ENCODE measurements at regions not wholly inside any gene's neighbourhood (a gene's known extent, or its start where the extent isn't known, plus 50 kb on each side); places are given as distances from the start of the nearest gene placed in this dataset.

GRCh38 chr5:111942201-111942600 lies 185.2 kb upstream of the NREP start:
- H3K36me3 ChIP-seq (ENCODE audit: control insufficient read depth in 2 of 2, extremely low read depth in 1 of 2, insufficient read depth in 2 of 2, low read length in 2 of 2) = no peaks in the 10 kb centered on the region
- no peaks in the 10 kb centered on the region for H3K9me1 ChIP-seq (replicated peaks; ENCODE audit: control insufficient read depth, extremely low read depth, insufficient read depth, low read length)
- no peaks in the 10 kb centered on the region for H3K79me2 ChIP-seq (ENCODE audit: control insufficient read depth, insufficient read depth, low read length)
- FAIRE-seq (no peak), DNase-seq (ENCODE audit: low read depth, low spot score) (no peak)
- no peak overlapping the region for H2AFZ ChIP-seq (ENCODE audit: low read depth, low read length)
- TF ChIP-seq POLR2A (IDR thresholded peaks at IDR 0.05; ENCODE audit: low read depth, low read length) = no peak
- no peak for TF ChIP-seq EZH2 (IDR thresholded peaks at IDR 0.05; ENCODE audit: borderline replicate concordance, low read depth, low read length, severe bottlenecking)
- no peak for TF ChIP-seq POLR2AphosphoS5 (IDR thresholded peaks at IDR 0.05; ENCODE audit: insufficient read depth, low read depth, low read length)
- no peak for TF ChIP-seq JUN (IDR thresholded peaks at IDR 0.05; ENCODE audit: borderline replicate concordance, insufficient read depth, insufficient read length, low read depth)
- TF ChIP-seq MYC (IDR thresholded peaks at IDR 0.05; ENCODE audit: low read depth, low read length) = no peak
- TF ChIP-seq FOS (IDR thresholded peaks at IDR 0.05; ENCODE audit: borderline replicate concordance, insufficient read depth, low read length) = no peak
- no peak for TF ChIP-seq CTCF (IDR thresholded peaks at IDR 0.05; ENCODE audit: extremely low read depth in 1 of 2, insufficient read depth in 1 of 2, low read depth in 1 of 2, low read length in 2 of 2)
- no peak for TF ChIP-seq GATA2 (IDR thresholded peaks at IDR 0.05; ENCODE audit: insufficient read depth, insufficient read length, low read depth, low read length)
- TF ChIP-seq MAX (IDR thresholded peaks at IDR 0.05; ENCODE audit: insufficient read depth, insufficient read length) = no peak
- intact Hi-C loops (cut with micrococcal nuclease) = no loop called here
- no peaks in the 10 kb centered on the region for H4K20me1 ChIP-seq (replicated peaks; ENCODE audit: control insufficient read depth, extremely low read depth, insufficient read depth, low read length)
- no peak overlapping the region for H3K9ac ChIP-seq (replicated peaks; ENCODE audit: extremely low read depth, insufficient read depth, low read length)
- peaks cover 0 to 1% of the 10 kb centered on the region in 2 experiments for H3K27me3 ChIP-seq (ENCODE audit: control insufficient read depth in 2 of 2, insufficient read depth in 2 of 2, low read length in 2 of 2)
- H3K4me1 ChIP-seq (ENCODE audit: control insufficient read depth, extremely low read depth, insufficient read depth, low read length) = no peaks in the 10 kb centered on the region
- BruUV-seq (replicated peaks) = no TSS peak
- H3K4me2 ChIP-seq (ENCODE audit: insufficient read depth, low read length) = no peak overlapping the region
- dilution Hi-C loops (cut with MboI; ENCODE audit: extremely low pct_ligation_motif_present, low sequenced_read_pairs) = no loop called here
- H3K4me3 ChIP-seq (replicated peaks in 1 of 3; ENCODE audit: insufficient read depth in 1 of 3, low read depth in 1 of 3, low read length in 3 of 3) = no peak overlapping the region
- H3K27ac ChIP-seq (ENCODE audit: insufficient read depth, low read depth, low read length) = no peak overlapping the region
- POLR2A ChIA-PET = no interaction called here
- H3K9me3 ChIP-seq (replicated peaks; ENCODE audit: control insufficient read depth, insufficient read depth, low read length) = no peaks in the 10 kb centered on the region
- CTCF ChIA-PET = no interaction called here
